HepG2 (cell line): ENCODE measurements at regions not wholly inside any gene's neighbourhood (a gene's known extent, or its start where the extent isn't known, plus 50 kb on each side); places are given as distances from the start of the nearest gene placed in this dataset.

Experiments used
- ATAC-seq: fragments of 200-7000 bp; cut with Tn5 transposase; 3 replicates; pipeline ENCODE4 v1.9.1; 2020; ENCODE audit warnings: mild to moderate bottlenecking, moderate library complexity
- BruUV-seq: library from RNA; stranded (reverse); fragments of 400-500 nt; replicated peaks from 2 replicates; lab custom pipeline; 2021; lab: Mats Ljungman, UMichigan
- CTCF ChIA-PET: fragments of 300-600 bp; formaldehyde crosslinking; extraction: SDS; loops from one replicate; lab custom pipeline; 2021; ENCODE audit warnings: low total read pairs, inconsistent platforms, low intra/inter-chr PET ratio; lab: Yijun Ruan, JAX
- POLR2A ChIA-PET: fragments of 350-600 bp; sonication (Branson Sonifier 250); formaldehyde crosslinking; loops from one replicate; lab custom pipeline; 2020; ENCODE audit warnings: antibody characterized with exemption, inconsistent platforms; lab: Yijun Ruan, JAX
- DNase-seq: peaks from one replicate; pipeline ENCODE4 v3.0.0-alpha.2; 2015; ENCODE audit warnings: low spot score
- FAIRE-seq: peaks from 3 replicates; lab custom pipeline; 2011; peaks lifted over from hg19 to GRCh38; lab: Jason Lieb, UNC
- H2AFZ ChIP-seq: one replicate; pipeline ENCODE4 v1.6.1; 2011; ENCODE audit warnings: low read length, inconsistent platforms
- H3K27ac ChIP-seq: fragments of 300-600 bp; 3 replicates; pipeline ENCODE4 v1.8.0; 2011; ENCODE audit warnings: mixed run types, mild to moderate bottlenecking, mixed read lengths, low read length, inconsistent platforms; ENCODE audit not compliant: insufficient read depth; ENCODE audit errors: extremely low read length
- H3K27me3 ChIP-seq, 2 experiments: fragments of 200-600 bp in 1 of 2; 2 replicates in 1 of 2; 3 replicates in 1 of 2; pipeline versions ENCODE4 v1.6.0 to v1.8.0; 2011; ENCODE audit warnings: low read length in 2 of 2, mild to moderate bottlenecking in 2 of 2, moderate library complexity in 2 of 2, inconsistent platforms in 1 of 2; ENCODE audit not compliant: insufficient read depth in 2 of 2, control insufficient read depth in 1 of 2
- H3K36me3 ChIP-seq, 2 experiments: fragments of 200-600 bp in 1 of 2; replicated peaks in 1 of 2; 2 replicates in 1 of 2; 3 replicates in 1 of 2; pipeline versions ENCODE4 v1.5.1 to v1.8.0; 2011; ENCODE audit warnings: low read length in 2 of 2, inconsistent platforms in 1 of 2; ENCODE audit not compliant: insufficient read depth in 2 of 2, control insufficient read depth in 1 of 2
- H3K4me1 ChIP-seq: 2 replicates; pipeline ENCODE4 v1.5.1; 2012; ENCODE audit warnings: low read length, inconsistent platforms; ENCODE audit not compliant: insufficient read depth
- H3K4me2 ChIP-seq: 2 replicates; pipeline ENCODE4 v1.6.0; 2011; ENCODE audit warnings: low read depth, low read length, inconsistent platforms
- H3K4me3 ChIP-seq, 3 experiments: fragments of 200-600 bp in 1 of 3; sonication (generic), shearing (Covaris generic) in 1 of 3; replicated peaks in 1 of 3; 2 replicates each; pipeline ENCODE4 v1.5.1; 2011 to 2016; ENCODE audit warnings: low read length in 3 of 3, inconsistent platforms in 2 of 3, low read depth in 2 of 3, mild to moderate bottlenecking in 2 of 3, control low read depth in 1 of 3, mixed read lengths in 1 of 3; ENCODE audit not compliant: insufficient read depth in 1 of 3
- H3K79me2 ChIP-seq: one replicate; pipeline ENCODE4 v1.6.1; 2011; ENCODE audit warnings: low read length, inconsistent platforms; ENCODE audit not compliant: insufficient read depth
- H3K9ac ChIP-seq: 2 replicates; pipeline ENCODE4 v1.6.0; 2011; ENCODE audit warnings: mild to moderate bottlenecking, low read depth, low read length, inconsistent platforms; ENCODE audit not compliant: insufficient read depth
- H3K9me3 ChIP-seq: 2 replicates; pipeline ENCODE4 v1.5.1; 2012; ENCODE audit warnings: mild to moderate bottlenecking, low read length
- H4K20me1 ChIP-seq: 2 replicates; pipeline ENCODE4 v1.6.0; 2011; ENCODE audit warnings: inconsistent platforms, mild to moderate bottlenecking, low read length, moderate library complexity; ENCODE audit not compliant: insufficient read depth
- BRF2 ChIP-seq: sonication (generic); formaldehyde crosslinking; IDR thresholded peaks from 2 replicates; pipeline ENCODE4 v1.8.1; 2022; ENCODE audit warnings: mild to moderate bottlenecking, missing genetic modification reagents
- HINFP ChIP-seq: sonication (generic); formaldehyde crosslinking; IDR thresholded peaks from 2 replicates; pipeline ENCODE4 v1.4.0; 2020; ENCODE audit warnings: low read depth, mild to moderate bottlenecking, missing genetic modification reagents
- ISX ChIP-seq: sonication (generic); formaldehyde crosslinking; conservative IDR thresholded peaks from 2 replicates; pipeline ENCODE4 v1.5.0; 2020; ENCODE audit warnings: missing genetic modification reagents
- MYC ChIP-seq: sonication (generic); formaldehyde crosslinking; IDR thresholded peaks from 2 replicates; pipeline ENCODE4 v1.9.0; 2021; ENCODE audit warnings: missing genetic modification reagents, borderline replicate concordance
- NCOR1 ChIP-seq: fragments of 200-600 bp; sonication (generic); IDR thresholded peaks from 2 replicates; pipeline ENCODE4 v1.7.0; 2017; ENCODE audit warnings: antibody characterized with exemption, low read length, borderline replicate concordance
- NR2F6 ChIP-seq, 2 experiments: IDR thresholded peaks; 2 replicates each; pipeline ENCODE4 v1.6.1; 2016; ENCODE audit warnings: antibody characterized with exemption in 1 of 2, mild to moderate bottlenecking in 1 of 2
- RCOR2 ChIP-seq: IDR thresholded peaks from 2 replicates; pipeline ENCODE4 v1.6.1; 2016; ENCODE audit warnings: missing biosample characterization, missing genetic modification reagents
- REL ChIP-seq: sonication (generic); formaldehyde crosslinking; conservative IDR thresholded peaks from 2 replicates; pipeline ENCODE4 v1.8.0; 2022; ENCODE audit warnings: mild to moderate bottlenecking, missing genetic modification reagents, moderate library complexity
- SNAI1 ChIP-seq: sonication (generic); formaldehyde crosslinking; IDR thresholded peaks from 2 replicates; pipeline ENCODE4 v1.5.0; 2020; ENCODE audit warnings: mild to moderate bottlenecking, missing genetic modification reagents, borderline replicate concordance
- ZNF253 ChIP-seq: sonication (generic); formaldehyde crosslinking; IDR thresholded peaks from 2 replicates; pipeline ENCODE4 v1.8.0; 2022; ENCODE audit warnings: mild to moderate bottlenecking, missing genetic modification reagents, borderline replicate concordance
- ZNF451 ChIP-seq: sonication (generic); formaldehyde crosslinking; IDR thresholded peaks from 2 replicates; pipeline ENCODE4 v1.5.0; 2020; ENCODE audit warnings: mild to moderate bottlenecking, missing genetic modification reagents
- ZNF713 ChIP-seq: sonication (generic); formaldehyde crosslinking; IDR thresholded peaks from 2 replicates; pipeline ENCODE4 v1.4.0; 2020; ENCODE audit warnings: mild to moderate bottlenecking, missing genetic modification reagents
- ZNF839 ChIP-seq: sonication (generic); formaldehyde crosslinking; IDR thresholded peaks from 2 replicates; pipeline ENCODE4 v1.4.0; 2020; ENCODE audit warnings: missing genetic modification reagents, mild to moderate bottlenecking, borderline replicate concordance
- WGBS: methylation state at CpG from one replicate; pipeline ENCODE4 v1.1.6; 2017; ENCODE audit warnings: low lambda C conversion rate; 5-methylcytosine and 5-hydroxymethylcytosine counted together
- in situ Hi-C: cut with HindIII; loops from 2 replicates; pipeline ENCODE4 v1.10.0; 2017; ENCODE audit warnings: low pct_unique_long_range_greater_than_20kb; ENCODE audit not compliant: extremely low pct_ligation_motif_present
- intact Hi-C: fragments of 100-400 bp; cut with micrococcal nuclease; formaldehyde crosslinking; loops from one replicate; pipeline ENCODE4 v1.10.0; 2022; ENCODE audit not compliant: unreplicated experiment

DNA sequence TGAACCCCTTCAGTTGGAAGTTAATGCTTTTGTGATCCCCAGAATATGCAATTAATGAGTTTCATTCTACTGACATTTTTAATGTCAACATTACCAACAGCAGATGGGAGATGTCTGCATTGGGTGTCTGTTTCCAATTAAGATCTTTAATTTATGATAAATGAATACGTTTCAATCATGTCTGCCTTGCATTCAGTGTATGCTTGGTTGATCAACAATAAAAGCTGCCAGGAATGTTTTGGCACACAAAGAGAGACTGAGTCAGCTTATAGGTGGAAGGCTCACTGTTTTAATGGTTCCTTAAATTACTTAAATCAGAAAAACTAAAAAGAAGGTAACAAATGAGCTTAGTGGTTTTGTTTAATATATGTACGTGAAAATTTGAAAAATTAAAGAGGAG lies 359.9 kb upstream of the CNKSR2 start:
- 0% methylated on average over 2 of the region's 2 CpGs for WGBS
- POLR2A ChIA-PET: no interaction called here
- intact Hi-C loops: no loop called here

DNA sequence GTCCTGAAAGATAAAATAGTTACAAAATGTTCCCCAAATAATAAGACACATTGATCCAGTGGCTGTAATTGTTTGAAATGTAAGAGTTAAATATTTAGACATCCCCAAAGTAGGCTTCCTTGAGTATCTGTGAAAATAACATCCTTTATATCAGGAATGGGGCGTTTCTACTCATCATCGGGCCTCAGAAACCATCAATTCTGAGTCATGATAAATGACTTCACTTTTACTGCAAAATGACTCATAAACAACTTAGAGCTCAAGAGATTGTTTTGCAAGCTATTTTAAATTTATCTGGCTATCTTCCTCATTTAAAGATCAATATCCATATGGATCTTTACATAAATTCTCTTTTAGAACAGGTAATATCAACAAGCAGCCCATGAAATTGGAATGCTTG lies 369.4 kb upstream of the CNKSR2 start:
- DNase-seq: no peak
- BruUV-seq: no TSS peak
- Histone ChIP-seq H3K9me3 (no peaks in the 10 kb centered on the region), H3K36me3 (no peaks in the 10 kb centered on the region), H4K20me1 (no peaks in the 10 kb centered on the region), H3K9ac (no peak overlapping the region), H3K27me3 (no peaks in the 10 kb centered on the region), H3K4me3 (no peak overlapping the region), H3K27ac (no peak overlapping the region), H3K79me2 (no peaks in the 10 kb centered on the region), H3K4me2 (no peak overlapping the region), H2AFZ (no peak overlapping the region), H3K4me1 (no peaks in the 10 kb centered on the region)
- TF ChIP-seq ZNF839 (CRISPR knock-in tag) (no peak), REL (CRISPR knock-in tag) (no peak), HINFP (CRISPR knock-in tag) (no peak), MYC (no peak)
- FAIRE-seq: no peak
- CTCF ChIA-PET: no interaction called here
- ATAC-seq: no peak
- intact Hi-C loops: no loop called here
- POLR2A ChIA-PET: no interaction called here
- WGBS: 0% methylated on average over 2 of the region's 2 CpGs
- in situ Hi-C loops: no loop called here

More for the DNA sequence above, 359.9 kb upstream of the CNKSR2 start:
- no TSS peak for BruUV-seq
- TF ChIP-seq ISX (CRISPR knock-in tag) (no peak), NCOR1 (no peak), ZNF253 (no peak), BRF2 (no peak), RCOR2 (CRISPR knock-in tag) (no peak), SNAI1 (no peak), NR2F6 (IDR thresholded peaks at IDR 0.05) (no peak), NR2F6 (CRISPR knock-in tag; IDR thresholded peaks at IDR 0.05) (no peak), ZNF451 (CRISPR knock-in tag) (no peak), ZNF713 (CRISPR knock-in tag) (no peak)
- H2AFZ ChIP-seq: no peak overlapping the region
- H3K9me3 ChIP-seq: no peaks in the 10 kb centered on the region
- no peaks in the 10 kb centered on the region for H3K4me1 ChIP-seq
- FAIRE-seq (no peak), DNase-seq (no peak), ATAC-seq (no peak)
- H3K4me2 ChIP-seq: no peak overlapping the region
- CTCF ChIA-PET: no interaction called here
- H3K27ac ChIP-seq: no peak overlapping the region
- H3K36me3 ChIP-seq: no peaks in the 10 kb centered on the region
- in situ Hi-C loops: no loop called here
- H4K20me1 ChIP-seq: no peaks in the 10 kb centered on the region
- H3K27me3 ChIP-seq: no peaks in the 10 kb centered on the region
- no peaks in the 10 kb centered on the region for H3K79me2 ChIP-seq
- H3K4me3 ChIP-seq: no peak overlapping the region
- no peak overlapping the region for H3K9ac ChIP-seq
